HL-60 (cell line): ENCODE measurements at regions not wholly inside any gene's neighbourhood (a gene's known extent, or its start where the extent isn't known, plus 50 kb on each side); places are given as distances from the start of the nearest gene placed in this dataset.
"Not testable (repeated sequence)": the region's sequence is repeated elsewhere in the genome, so short reads cannot be mapped to it uniquely, and the experiment has no call there.

Experiments used
- DNase-seq, 2 experiments: peaks; one replicate each; pipeline ENCODE4 v3.0.0-alpha.2; 2010 to 2020; ENCODE audit warnings: low read depth in 1 of 2, low spot score in 1 of 2
- H3K27ac ChIP-seq: fragments of 250-450 bp; sonication (Bioruptor Pico); replicated peaks from 2 replicates; pipeline ENCODE4 v1.5.1; 2020; ENCODE audit warnings: mild to moderate bottlenecking, moderate library complexity
- H3K27me3 ChIP-seq: fragments of 250-450 bp; sonication (Bioruptor Pico); 2 replicates; pipeline ENCODE4 v1.5.1; 2021; ENCODE audit warnings: mild to moderate bottlenecking, moderate library complexity; ENCODE audit not compliant: insufficient read depth, poor library complexity, severe bottlenecking
- H3K4me3 ChIP-seq: replicated peaks from 2 replicates; pipeline ENCODE4 v1.5.1; 2011; ENCODE audit warnings: mild to moderate bottlenecking, control low read depth, low read length; ENCODE audit not compliant: insufficient read depth
- GABPA ChIP-seq: IDR thresholded peaks from 2 replicates; pipeline ENCODE4 v1.6.1; 2012; ENCODE audit warnings: low read depth
- POLR2AphosphoS5 ChIP-seq: IDR thresholded peaks from 2 replicates; pipeline ENCODE4 v1.6.1; 2012; ENCODE audit warnings: low read depth
- REST ChIP-seq: IDR thresholded peaks from 2 replicates; pipeline ENCODE4 v1.6.1; 2012; ENCODE audit warnings: low read depth; ENCODE audit not compliant: insufficient replicate concordance
- SPI1 ChIP-seq: IDR thresholded peaks from 2 replicates; pipeline ENCODE4 v1.6.1; 2012; ENCODE audit warnings: low read depth, mild to moderate bottlenecking, borderline replicate concordance
- TF ChIP-seq, protein P1 (sequence below): IDR thresholded peaks from one replicate; pipeline ENCODE4 v1.5.1; 2011; ENCODE audit warnings: low read length, control low read depth, inconsistent platforms; ENCODE audit not compliant: insufficient read depth

- no peaks in the 10 kb centered on the region for H3K27me3 ChIP-seq
- TF ChIP-seq REST (no peak), SPI1 (no peak), POLR2AphosphoS5 (no peak), GABPA (no peak)
- TF ChIP-seq, protein P1, sequence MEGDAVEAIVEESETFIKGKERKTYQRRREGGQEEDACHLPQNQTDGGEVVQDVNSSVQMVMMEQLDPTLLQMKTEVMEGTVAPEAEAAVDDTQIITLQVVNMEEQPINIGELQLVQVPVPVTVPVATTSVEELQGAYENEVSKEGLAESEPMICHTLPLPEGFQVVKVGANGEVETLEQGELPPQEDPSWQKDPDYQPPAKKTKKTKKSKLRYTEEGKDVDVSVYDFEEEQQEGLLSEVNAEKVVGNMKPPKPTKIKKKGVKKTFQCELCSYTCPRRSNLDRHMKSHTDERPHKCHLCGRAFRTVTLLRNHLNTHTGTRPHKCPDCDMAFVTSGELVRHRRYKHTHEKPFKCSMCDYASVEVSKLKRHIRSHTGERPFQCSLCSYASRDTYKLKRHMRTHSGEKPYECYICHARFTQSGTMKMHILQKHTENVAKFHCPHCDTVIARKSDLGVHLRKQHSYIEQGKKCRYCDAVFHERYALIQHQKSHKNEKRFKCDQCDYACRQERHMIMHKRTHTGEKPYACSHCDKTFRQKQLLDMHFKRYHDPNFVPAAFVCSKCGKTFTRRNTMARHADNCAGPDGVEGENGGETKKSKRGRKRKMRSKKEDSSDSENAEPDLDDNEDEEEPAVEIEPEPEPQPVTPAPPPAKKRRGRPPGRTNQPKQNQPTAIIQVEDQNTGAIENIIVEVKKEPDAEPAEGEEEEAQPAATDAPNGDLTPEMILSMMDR: no peak
- no peak overlapping the region for H3K27ac ChIP-seq
- H3K4me3 ChIP-seq: no peak overlapping the region
- no peak for DNase-seq
These were observed 850.8 kb upstream of the ROBO1 start for GRCh38 chr3:80618295-80619256.

DNA sequence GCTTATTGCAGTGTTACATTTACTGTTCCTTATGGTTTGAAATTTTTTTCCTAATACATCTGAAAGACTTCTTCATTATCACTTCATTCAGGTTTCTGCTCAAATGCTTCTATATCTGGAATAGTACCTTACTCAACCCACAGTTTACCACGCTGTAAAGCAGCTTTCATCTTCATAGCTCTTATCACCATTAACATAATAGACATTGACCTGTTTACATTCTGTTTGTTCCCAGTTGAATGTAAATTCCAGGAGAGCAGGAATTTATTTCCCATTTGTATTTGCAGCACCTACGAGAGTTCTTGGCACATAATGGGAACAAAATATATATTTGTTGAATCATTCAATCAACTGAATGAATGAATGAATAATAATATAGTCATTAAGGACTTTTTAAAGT lies 844.6 kb upstream of the ROBO1 start:
- TF ChIP-seq REST (no peak), GABPA (no peak), SPI1 (no peak), POLR2AphosphoS5 (no peak)
- TF ChIP-seq, protein P1: no peak
- H3K27ac ChIP-seq: no peak overlapping the region
- DNase-seq: no peak
- H3K27me3 ChIP-seq: no peaks in the 10 kb centered on the region
- no peak overlapping the region for H3K4me3 ChIP-seq

GRCh38 chr3:80608072-80608471 lies 840.3 kb upstream of the ROBO1 start:
- not testable (repeated sequence) for DNase-seq, H3K27ac ChIP-seq, H3K4me3 ChIP-seq, H3K27me3 ChIP-seq

GRCh38 chr3:80606073-80606472 lies 838.3 kb upstream of the ROBO1 start:
- no peak overlapping the region for H3K27ac ChIP-seq
- TF ChIP-seq POLR2AphosphoS5: no peak
- TF ChIP-seq, protein P1: no peak
- TF ChIP-seq SPI1: no peak
- TF ChIP-seq REST: no peak
- TF ChIP-seq GABPA: no peak
- no peak overlapping the region for H3K4me3 ChIP-seq
- no peaks in the 10 kb centered on the region for H3K27me3 ChIP-seq
- no peak for DNase-seq
